ENCODE measurements at regions not wholly inside any gene's neighbourhood (a gene's known extent, or its start where the extent isn't known, plus 50 kb on each side); places are given as distances from the start of the nearest gene placed in this dataset.

- TF ChIP-seq FOXP2 (optimal IDR thresholded peaks at IDR 0.05; ENCODE audit: borderline replicate concordance, extremely low read depth, extremely low read length, insufficient read depth) (no peak), SIN3A (IDR thresholded peaks at IDR 0.05; ENCODE audit: borderline replicate concordance, insufficient read depth, low read length) (no peak), POLR2AphosphoS5 (IDR thresholded peaks at IDR 0.05; ENCODE audit: low read depth, low read length) (no peak), TAF1 (IDR thresholded peaks at IDR 0.05; ENCODE audit: borderline replicate concordance, insufficient read depth, low read length) (no peak), REST (IDR thresholded peaks at IDR 0.05; ENCODE audit: insufficient read depth in 1 of 2, low read depth in 2 of 2, low read length in 2 of 2) (no peak)
Measured at GRCh38 chr10:128875030-128875744, 591.9 kb upstream of the MGMT start.

GRCh38 chr10:128875956-128876736 lies 590.9 kb upstream of the MGMT start:
- TF ChIP-seq REST (IDR thresholded peaks at IDR 0.05; ENCODE audit: insufficient read depth in 1 of 2, low read depth in 2 of 2, low read length in 2 of 2) (no peak), FOXP2 (optimal IDR thresholded peaks at IDR 0.05; ENCODE audit: borderline replicate concordance, extremely low read depth, extremely low read length, insufficient read depth) (no peak), SIN3A (IDR thresholded peaks at IDR 0.05; ENCODE audit: borderline replicate concordance, insufficient read depth, low read length) (no peak), TAF1 (IDR thresholded peaks at IDR 0.05; ENCODE audit: borderline replicate concordance, insufficient read depth, low read length) (no peak), POLR2AphosphoS5 (IDR thresholded peaks at IDR 0.05; ENCODE audit: low read depth, low read length) (no peak)

GRCh38 chr10:128877141-128877540 lies 589.9 kb upstream of the MGMT start:
- TF ChIP-seq TAF1 (IDR thresholded peaks at IDR 0.05; ENCODE audit: borderline replicate concordance, insufficient read depth, low read length), result no peak
- TF ChIP-seq REST (IDR thresholded peaks at IDR 0.05; ENCODE audit: insufficient read depth in 1 of 2, low read depth in 2 of 2, low read length in 2 of 2), result no peak

- TF ChIP-seq FOXP2 (optimal IDR thresholded peaks at IDR 0.05; ENCODE audit: borderline replicate concordance, extremely low read depth, extremely low read length, insufficient read depth) (no peak), REST (IDR thresholded peaks at IDR 0.05; ENCODE audit: insufficient read depth in 1 of 2, low read depth in 2 of 2, low read length in 2 of 2) (no peak), POLR2AphosphoS5 (IDR thresholded peaks at IDR 0.05; ENCODE audit: low read depth, low read length) (no peak), SIN3A (IDR thresholded peaks at IDR 0.05; ENCODE audit: borderline replicate concordance, insufficient read depth, low read length) (no peak), TAF1 (IDR thresholded peaks at IDR 0.05; ENCODE audit: borderline replicate concordance, insufficient read depth, low read length) (no peak)
Measured at GRCh38 chr10:128877936-128878335, 589.1 kb upstream of the MGMT start.

All from PFSK-1 (cell line).